ENCODE measurements at regions not wholly inside any gene's neighbourhood (a gene's known extent, or its start where the extent isn't known, plus 50 kb on each side); places are given as distances from the start of the nearest gene placed in this dataset.
A peak's percentile ranks its signal among the peaks of the same experiment; 100 is the strongest.

DNA sequence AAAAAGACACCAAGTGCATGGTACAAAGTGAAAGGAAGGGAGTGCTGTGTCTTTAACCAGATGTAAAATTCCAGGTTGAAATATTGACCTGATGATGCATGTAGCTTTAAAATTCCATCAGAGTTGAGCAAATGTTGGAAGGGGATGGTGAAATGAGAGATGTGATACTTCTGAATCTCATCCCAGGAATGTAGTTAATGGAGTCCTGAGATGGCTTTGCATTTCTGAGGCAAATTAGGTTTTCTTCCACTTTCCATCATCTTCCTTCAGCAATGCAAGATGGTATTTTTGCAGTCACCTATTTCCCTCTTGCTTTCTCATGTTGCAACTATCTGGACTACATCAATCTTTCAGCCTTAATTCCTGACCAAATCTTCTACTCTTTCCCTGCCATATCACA lies 194.1 kb upstream of the MIR17HG start:
- Mint-ChIP-seq H3K4me3 (peak overlapping the region; percentile 65), H3K27me3 (no peaks in the 10 kb centered on the region), H3K36me3 (no peaks in the 10 kb centered on the region), H3K27ac (peak overlapping the region; percentile 77), H3K9me3 (peaks cover 3% of the 10 kb centered on the region), H3K4me1 (ENCODE audit: unreplicated experiment) (peaks cover 51% of the 10 kb centered on the region)
- DNase-seq (ENCODE audit: extremely low spot score, unreplicated experiment) = no peak
- TF ChIP-seq, protein P1, sequence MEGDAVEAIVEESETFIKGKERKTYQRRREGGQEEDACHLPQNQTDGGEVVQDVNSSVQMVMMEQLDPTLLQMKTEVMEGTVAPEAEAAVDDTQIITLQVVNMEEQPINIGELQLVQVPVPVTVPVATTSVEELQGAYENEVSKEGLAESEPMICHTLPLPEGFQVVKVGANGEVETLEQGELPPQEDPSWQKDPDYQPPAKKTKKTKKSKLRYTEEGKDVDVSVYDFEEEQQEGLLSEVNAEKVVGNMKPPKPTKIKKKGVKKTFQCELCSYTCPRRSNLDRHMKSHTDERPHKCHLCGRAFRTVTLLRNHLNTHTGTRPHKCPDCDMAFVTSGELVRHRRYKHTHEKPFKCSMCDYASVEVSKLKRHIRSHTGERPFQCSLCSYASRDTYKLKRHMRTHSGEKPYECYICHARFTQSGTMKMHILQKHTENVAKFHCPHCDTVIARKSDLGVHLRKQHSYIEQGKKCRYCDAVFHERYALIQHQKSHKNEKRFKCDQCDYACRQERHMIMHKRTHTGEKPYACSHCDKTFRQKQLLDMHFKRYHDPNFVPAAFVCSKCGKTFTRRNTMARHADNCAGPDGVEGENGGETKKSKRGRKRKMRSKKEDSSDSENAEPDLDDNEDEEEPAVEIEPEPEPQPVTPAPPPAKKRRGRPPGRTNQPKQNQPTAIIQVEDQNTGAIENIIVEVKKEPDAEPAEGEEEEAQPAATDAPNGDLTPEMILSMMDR (conservative IDR thresholded peaks at IDR 0.05) = no peak

DNA sequence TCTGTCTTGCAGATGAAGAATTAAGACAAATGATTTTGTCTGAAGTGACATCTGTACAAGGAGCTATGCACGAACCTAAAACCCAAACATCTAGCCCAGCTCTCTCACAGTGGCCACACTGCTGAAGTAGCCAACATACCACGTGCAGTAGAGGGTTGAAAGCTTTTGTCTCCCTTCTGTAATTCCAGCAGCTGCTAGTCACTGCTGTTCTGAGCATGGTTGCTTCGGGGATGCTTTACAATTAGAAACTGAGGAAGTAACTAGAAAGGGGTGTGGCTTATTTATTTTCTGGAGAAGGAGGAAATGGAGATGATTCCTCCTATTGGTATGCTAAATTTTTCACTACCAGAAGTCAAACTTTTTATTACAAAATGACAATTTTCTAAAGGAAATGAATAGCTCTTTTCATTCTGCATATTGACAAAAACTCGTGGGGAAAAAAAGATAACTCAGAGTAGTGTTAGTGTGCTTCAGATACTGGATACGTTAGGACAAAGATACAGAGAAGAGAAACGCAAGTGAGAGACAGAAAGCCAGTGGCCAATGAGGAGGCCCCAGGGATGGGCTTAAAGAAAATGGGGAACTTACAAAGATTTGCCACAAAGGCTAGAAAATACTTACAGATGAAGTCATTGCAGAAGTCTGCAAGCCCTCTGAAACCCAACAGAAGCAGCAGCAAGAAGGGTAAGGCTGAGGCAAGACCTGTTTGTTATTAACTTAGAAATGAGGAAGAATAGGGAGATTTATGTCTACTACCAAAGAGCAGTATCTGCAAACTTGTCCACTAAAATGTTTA lies 192.7 kb upstream of the MIR17HG start:
- peaks cover 51% of the 10 kb centered on the region for H3K4me1 Mint-ChIP-seq (ENCODE audit: unreplicated experiment)
- H3K9me3 Mint-ChIP-seq = peaks cover 3% of the 10 kb centered on the region
- no peaks in the 10 kb centered on the region for H3K27me3 Mint-ChIP-seq
- TF ChIP-seq, protein P1 (conservative IDR thresholded peaks at IDR 0.05) = no peak
- H3K27ac Mint-ChIP-seq = peak overlapping the region; percentile 91
- H3K4me3 Mint-ChIP-seq = peak overlapping the region; percentile 63
- no peaks in the 10 kb centered on the region for H3K36me3 Mint-ChIP-seq
- no peak for DNase-seq (ENCODE audit: extremely low spot score, unreplicated experiment)

DNA sequence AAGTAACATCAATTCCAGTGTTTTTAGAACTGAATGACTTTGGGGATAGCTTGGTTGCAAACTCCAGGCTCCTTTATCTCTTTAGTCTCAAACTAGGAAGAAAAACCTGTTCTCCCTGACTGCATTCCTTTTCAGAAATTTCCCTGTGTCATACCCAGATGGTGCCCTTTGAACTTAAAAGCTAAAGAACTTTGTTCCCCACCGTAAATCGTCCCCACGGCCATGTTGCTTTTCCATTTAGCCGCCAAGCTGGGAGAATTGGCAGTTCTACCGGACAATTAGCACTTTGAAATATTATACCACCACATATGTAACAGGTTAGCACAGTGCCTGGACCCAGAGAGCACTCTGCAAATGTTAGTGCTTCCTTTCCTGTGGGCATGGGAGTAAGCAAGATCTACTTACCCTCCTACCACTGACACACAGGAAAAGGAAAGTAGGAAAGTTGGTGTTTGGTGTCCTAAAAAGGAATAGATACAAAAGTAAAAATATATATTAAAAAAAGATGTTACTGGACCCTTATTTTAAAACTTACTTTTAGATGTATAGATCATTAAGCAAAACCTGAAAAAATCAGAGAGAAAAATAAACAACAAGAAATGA lies 191.9 kb upstream of the MIR17HG start:
- DNase-seq (ENCODE audit: extremely low spot score, unreplicated experiment) = no peak
- Mint-ChIP-seq H3K4me3 (peak overlapping the region; percentile 63), H3K36me3 (no peaks in the 10 kb centered on the region), H3K27ac (peak overlapping the region; percentile 91), H3K9me3 (peaks cover 6% of the 10 kb centered on the region), H3K4me1 (ENCODE audit: unreplicated experiment) (peaks cover 51% of the 10 kb centered on the region), H3K27me3 (no peaks in the 10 kb centered on the region)
- TF ChIP-seq, protein P1 (conservative IDR thresholded peaks at IDR 0.05) = no peak

DNA sequence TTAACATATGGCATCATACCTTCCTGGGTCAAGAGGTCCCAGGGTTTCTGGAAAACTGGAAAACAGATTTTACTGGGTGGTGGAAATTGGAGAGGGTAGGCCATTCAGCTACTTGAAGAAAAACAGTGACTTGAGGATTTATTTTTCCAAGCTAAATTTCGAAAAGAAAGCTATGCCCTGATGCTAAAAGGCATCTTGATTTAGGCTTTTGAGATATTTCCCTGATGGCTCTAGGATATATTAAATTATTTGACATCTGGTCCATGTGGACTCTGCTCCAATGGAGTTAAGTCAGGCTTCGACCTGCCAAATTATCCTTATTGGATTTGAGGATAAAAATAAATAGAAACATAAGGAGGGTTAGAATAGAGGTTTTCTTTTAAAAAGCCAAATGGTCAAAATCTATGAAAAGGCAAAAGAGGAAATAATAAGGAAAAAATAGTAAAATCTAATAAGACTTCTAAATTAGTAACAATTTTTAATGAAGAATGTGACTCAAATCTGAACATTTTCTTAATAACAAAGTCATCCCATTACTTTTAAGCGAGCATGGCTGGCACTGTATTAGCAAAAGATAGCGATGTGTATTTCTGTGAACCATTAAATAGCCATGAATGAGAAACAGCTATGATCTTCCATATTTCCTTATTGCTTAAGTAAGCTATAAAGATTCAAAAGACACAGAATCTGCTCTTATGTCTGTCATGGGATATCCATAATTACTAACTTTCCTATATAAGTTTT lies 190.0 kb upstream of the MIR17HG start:
- no peak overlapping the region for H3K27ac Mint-ChIP-seq
- H3K9me3 Mint-ChIP-seq = peaks cover 10% of the 10 kb centered on the region
- DNase-seq (ENCODE audit: extremely low spot score, unreplicated experiment) = no peak
- H3K4me3 Mint-ChIP-seq = peak overlapping the region; percentile 9
- no peaks in the 10 kb centered on the region for H3K36me3 Mint-ChIP-seq
- H3K27me3 Mint-ChIP-seq = no peaks in the 10 kb centered on the region
- TF ChIP-seq, protein P1 (conservative IDR thresholded peaks at IDR 0.05) = no peak
- H3K4me1 Mint-ChIP-seq (ENCODE audit: unreplicated experiment) = peaks cover 45% of the 10 kb centered on the region

DNA sequence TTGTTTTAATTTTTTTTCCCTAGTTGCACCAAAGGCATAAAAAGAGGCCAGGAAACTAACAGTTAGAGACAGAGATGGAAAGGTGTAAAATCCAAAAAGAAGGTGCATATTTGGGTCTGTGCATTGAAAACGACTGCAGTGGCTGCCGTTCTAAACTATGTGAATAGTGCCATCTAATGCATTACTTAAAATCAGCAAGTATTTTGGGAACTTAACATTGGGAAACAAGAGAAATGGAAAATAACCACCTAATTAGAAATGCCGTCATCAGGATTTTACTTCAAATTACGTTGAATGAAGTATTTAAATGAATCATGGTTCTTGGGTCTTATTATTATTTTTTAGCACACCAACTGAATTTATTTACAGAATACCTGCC lies 189.5 kb upstream of the MIR17HG start:
- H3K4me3 Mint-ChIP-seq = no peak overlapping the region
- H3K36me3 Mint-ChIP-seq = no peaks in the 10 kb centered on the region
- peaks cover 41% of the 10 kb centered on the region for H3K4me1 Mint-ChIP-seq (ENCODE audit: unreplicated experiment)
- no peak for DNase-seq (ENCODE audit: extremely low spot score, unreplicated experiment)
- TF ChIP-seq, protein P1 (conservative IDR thresholded peaks at IDR 0.05) = peak; percentile 44
- H3K27me3 Mint-ChIP-seq = no peaks in the 10 kb centered on the region
- no peak overlapping the region for H3K27ac Mint-ChIP-seq
- peaks cover 10% of the 10 kb centered on the region for H3K9me3 Mint-ChIP-seq

Data from type B pancreatic cell (in vitro differentiated cells).